CD4-positive, alpha-beta T cell (primary cell): ENCODE measurements at regions not wholly inside any gene's neighbourhood (a gene's known extent, or its start where the extent isn't known, plus 50 kb on each side); places are given as distances from the start of the nearest gene placed in this dataset.

Experiments
- ATAC-seq: fragments of 200-7000 bp; cut with Tn5 transposase; one replicate; pipeline ENCODE4 v1.10.0; 2022; ENCODE audit warnings: mild to moderate bottlenecking; ENCODE audit not compliant: poor library complexity
- CTCF ChIA-PET: fragments of 350-600 bp; sonication (Branson Sonifier 250); formaldehyde crosslinking; loops from one replicate; lab custom pipeline; 2021; ENCODE audit warnings: antibody characterized with exemption, inconsistent platforms; lab: Charles Lee
- POLR2A ChIA-PET: fragments of 350-600 bp; sonication (Branson Sonifier 250); formaldehyde crosslinking; loops from one replicate; lab custom pipeline; 2021; ENCODE audit warnings: antibody characterized with exemption, inconsistent platforms; lab: Charles Lee
- DNase-seq, 14 experiments: peaks; one replicate each; pipeline ENCODE4 v3.0.0-alpha.2; 2013 to 2020; ENCODE audit warnings: mixed read lengths in 2 of 14
- H3K27ac ChIP-seq, 2 donors: one replicate each; pipeline versions ENCODE4 v1.5.1 to v1.7.0; 2013; ENCODE audit warnings: low read length in 2 of 2, low read depth in 1 of 2, mild to moderate bottlenecking in 1 of 2
- H3K27me3 ChIP-seq, 2 experiments: 1 replicate in 1 of 2; 2 replicates in 1 of 2; pipeline versions ENCODE4 v1.6.1 to v1.7.0; 2013; ENCODE audit warnings: low read length in 2 of 2, control low read depth in 1 of 2, mild to moderate bottlenecking in 1 of 2, moderate library complexity in 1 of 2; ENCODE audit not compliant: insufficient read depth in 2 of 2, control insufficient read depth in 1 of 2
- H3K36me3 ChIP-seq: one replicate; pipeline ENCODE4 v1.6.1; 2013; ENCODE audit warnings: low read length, control low read depth; ENCODE audit not compliant: insufficient read depth
- H3K4me1 ChIP-seq: one replicate; pipeline ENCODE4 v1.6.1; 2013; ENCODE audit warnings: low read length, control low read depth; ENCODE audit not compliant: insufficient read depth
- H3K4me3 ChIP-seq: one replicate; pipeline ENCODE4 v1.5.1; 2013; ENCODE audit warnings: mild to moderate bottlenecking, low read length, moderate library complexity
- H3K9me3 ChIP-seq, 2 experiments: 1 replicate in 1 of 2; 2 replicates in 1 of 2; pipeline versions ENCODE4 v1.6.1 to v1.7.0; 2013; ENCODE audit warnings: low read length in 2 of 2, mild to moderate bottlenecking in 2 of 2, control low read depth in 1 of 2, moderate library complexity in 1 of 2; ENCODE audit not compliant: control insufficient read depth in 1 of 2, insufficient read depth in 1 of 2
- H3K27ac Mint-ChIP-seq: one replicate; pipeline ENCODE4 v1.8.0; 2020; ENCODE audit warnings: mixed read lengths
- H3K27me3 Mint-ChIP-seq: one replicate; pipeline ENCODE4 v1.8.0; 2021; ENCODE audit warnings: mixed read lengths
- H3K36me3 Mint-ChIP-seq: one replicate; pipeline ENCODE4 v1.8.0; 2021; ENCODE audit warnings: low read depth, mixed read lengths
- H3K4me1 Mint-ChIP-seq: one replicate; pipeline ENCODE4 v1.8.0; 2021; ENCODE audit warnings: low read depth, mixed read lengths
- H3K4me3 Mint-ChIP-seq: one replicate; pipeline ENCODE4 v1.8.0; 2020; ENCODE audit warnings: mild to moderate bottlenecking, mixed read lengths
- H3K9me3 Mint-ChIP-seq: one replicate; pipeline ENCODE4 v1.8.0; 2020; ENCODE audit warnings: mixed read lengths
- intact Hi-C, 2 experiments: fragments of 100-400 bp; cut with DNase I in 1 of 2; cut with micrococcal nuclease in 1 of 2; formaldehyde crosslinking; loops; one replicate each; pipeline versions ENCODE4 v1.15.1 to v1.9.0; 2023 to 2025; cut with DNase I, micrococcal nuclease
- TF ChIP-seq, protein P1 (sequence below): fragments of 200-600 bp; IDR thresholded peaks from one replicate; pipeline ENCODE4 v1.8.0; 2022; ENCODE audit warnings: antibody characterized with exemption, mild to moderate bottlenecking

DNA sequence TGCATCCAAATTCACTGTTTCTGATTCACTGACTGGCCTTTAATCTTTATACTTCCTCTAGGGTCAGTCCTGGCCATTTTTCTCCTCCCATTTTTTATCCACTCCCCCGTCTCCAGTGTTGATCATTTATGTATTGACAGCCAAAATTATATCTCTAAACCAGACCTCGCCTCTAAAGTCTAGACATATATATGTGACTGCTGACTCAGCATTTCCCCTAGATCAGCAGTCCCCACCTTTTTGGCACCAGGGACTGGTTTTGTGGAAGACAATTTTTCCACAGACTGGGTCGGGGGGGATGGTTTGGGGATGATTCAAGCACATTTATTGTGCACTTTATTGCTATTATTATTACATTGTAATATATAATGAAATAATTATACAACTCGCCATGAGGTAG, 88.3 kb upstream of the DAAM1 start:
- H3K9me3 Mint-ChIP-seq: no peaks in the 10 kb centered on the region
- no peak overlapping the region for H3K27ac Mint-ChIP-seq
- CTCF ChIA-PET: no interaction called here
- no peak overlapping the region for H3K4me3 Mint-ChIP-seq
- H3K4me3 ChIP-seq: no peak overlapping the region
- H3K36me3 Mint-ChIP-seq: no peaks in the 10 kb centered on the region
- no peaks in the 10 kb centered on the region for H3K4me1 ChIP-seq
- no peaks in the 10 kb centered on the region for H3K9me3 ChIP-seq
- intact Hi-C loops: no loop called here
- H3K36me3 ChIP-seq: no peaks in the 10 kb centered on the region
- no peak overlapping the region for H3K27ac ChIP-seq
- TF ChIP-seq, protein P1, sequence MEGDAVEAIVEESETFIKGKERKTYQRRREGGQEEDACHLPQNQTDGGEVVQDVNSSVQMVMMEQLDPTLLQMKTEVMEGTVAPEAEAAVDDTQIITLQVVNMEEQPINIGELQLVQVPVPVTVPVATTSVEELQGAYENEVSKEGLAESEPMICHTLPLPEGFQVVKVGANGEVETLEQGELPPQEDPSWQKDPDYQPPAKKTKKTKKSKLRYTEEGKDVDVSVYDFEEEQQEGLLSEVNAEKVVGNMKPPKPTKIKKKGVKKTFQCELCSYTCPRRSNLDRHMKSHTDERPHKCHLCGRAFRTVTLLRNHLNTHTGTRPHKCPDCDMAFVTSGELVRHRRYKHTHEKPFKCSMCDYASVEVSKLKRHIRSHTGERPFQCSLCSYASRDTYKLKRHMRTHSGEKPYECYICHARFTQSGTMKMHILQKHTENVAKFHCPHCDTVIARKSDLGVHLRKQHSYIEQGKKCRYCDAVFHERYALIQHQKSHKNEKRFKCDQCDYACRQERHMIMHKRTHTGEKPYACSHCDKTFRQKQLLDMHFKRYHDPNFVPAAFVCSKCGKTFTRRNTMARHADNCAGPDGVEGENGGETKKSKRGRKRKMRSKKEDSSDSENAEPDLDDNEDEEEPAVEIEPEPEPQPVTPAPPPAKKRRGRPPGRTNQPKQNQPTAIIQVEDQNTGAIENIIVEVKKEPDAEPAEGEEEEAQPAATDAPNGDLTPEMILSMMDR: no peak
- DNase-seq (no peak), ATAC-seq (no peak)
- peaks cover 3 to 8% of the 10 kb centered on the region in 2 experiments for H3K27me3 ChIP-seq
- peaks cover 21% of the 10 kb centered on the region for H3K27me3 Mint-ChIP-seq
- POLR2A ChIA-PET: no interaction called here
- H3K4me1 Mint-ChIP-seq: no peaks in the 10 kb centered on the region

DNA sequence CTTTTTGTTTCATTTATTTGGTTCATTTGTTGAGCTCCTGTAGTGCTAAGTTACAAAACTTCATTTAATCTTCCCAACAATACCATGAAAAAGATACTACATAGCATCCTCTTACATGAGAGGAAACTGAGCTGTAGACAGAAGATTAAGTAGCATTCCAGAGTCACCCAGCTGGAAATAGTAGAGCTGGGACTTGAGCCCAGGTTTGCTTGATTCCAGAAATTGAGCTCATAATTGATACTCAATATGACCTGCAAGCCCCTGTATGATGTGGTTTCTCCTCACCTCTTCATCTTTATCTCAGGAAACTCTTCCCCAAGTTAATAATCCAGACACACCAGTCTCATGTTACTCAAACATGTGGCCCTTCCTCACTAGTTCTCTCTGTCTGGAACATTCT, 87.0 kb upstream of the DAAM1 start:
- no peak overlapping the region for H3K27ac Mint-ChIP-seq

DNA sequence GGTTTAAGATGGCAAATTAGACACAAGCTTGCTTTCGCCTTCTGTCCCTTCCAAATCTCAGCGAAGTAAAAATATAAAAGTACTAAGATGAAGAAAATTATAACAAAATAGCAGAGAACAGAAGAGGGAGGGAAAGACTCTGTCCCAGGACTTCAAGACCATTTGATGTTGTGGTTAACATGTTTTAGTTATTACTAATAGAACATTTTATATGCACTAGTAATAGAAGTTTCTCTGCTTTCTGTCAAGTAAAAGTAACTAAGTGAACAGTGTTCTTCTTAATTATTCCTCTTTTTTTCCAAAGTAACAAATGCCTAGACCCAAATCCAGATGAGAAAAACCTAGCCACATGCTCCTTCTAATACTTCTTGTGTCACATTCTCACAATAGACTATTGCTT, 85.1 kb upstream of the DAAM1 start:
- no peak for ATAC-seq

More for the DNA sequence above, 87.0 kb upstream of the DAAM1 start:
- H3K9me3 ChIP-seq: no peaks in the 10 kb centered on the region
- peaks cover 19% of the 10 kb centered on the region for H3K27me3 Mint-ChIP-seq
- no peak for DNase-seq
- no peaks in the 10 kb centered on the region for H3K4me1 ChIP-seq
- TF ChIP-seq, protein P1: no peak
- H3K27me3 ChIP-seq: peaks cover 3 to 8% of the 10 kb centered on the region in 2 experiments
- POLR2A ChIA-PET: no interaction called here
- H3K36me3 ChIP-seq: no peaks in the 10 kb centered on the region
- no peaks in the 10 kb centered on the region for H3K36me3 Mint-ChIP-seq
- H3K9me3 Mint-ChIP-seq: no peaks in the 10 kb centered on the region
- no peak overlapping the region for H3K27ac ChIP-seq
- CTCF ChIA-PET: no interaction called here
- no peak overlapping the region for H3K4me3 Mint-ChIP-seq
- no peak overlapping the region for H3K4me3 ChIP-seq
- intact Hi-C loops: no loop called here
- ATAC-seq: no peak
- no peaks in the 10 kb centered on the region for H3K4me1 Mint-ChIP-seq

More for the DNA sequence above, 85.1 kb upstream of the DAAM1 start:
- no peak overlapping the region for H3K4me3 ChIP-seq
- TF ChIP-seq, protein P1: no peak
- no peaks in the 10 kb centered on the region for H3K9me3 ChIP-seq
- ChIA-PET POLR2A (no interaction called here), CTCF (no interaction called here)
- intact Hi-C loops: no loop called here
- H3K27ac ChIP-seq: no peak overlapping the region
- no peak for DNase-seq
- H3K36me3 ChIP-seq: no peaks in the 10 kb centered on the region
- H3K4me1 Mint-ChIP-seq: no peaks in the 10 kb centered on the region
- H3K9me3 Mint-ChIP-seq: no peaks in the 10 kb centered on the region
- no peaks in the 10 kb centered on the region for H3K36me3 Mint-ChIP-seq
- no peak overlapping the region for H3K4me3 Mint-ChIP-seq
- H3K27me3 ChIP-seq: peaks cover 3 to 8% of the 10 kb centered on the region in 2 experiments
- peaks cover 19% of the 10 kb centered on the region for H3K27me3 Mint-ChIP-seq
- H3K27ac Mint-ChIP-seq: no peak overlapping the region
- no peaks in the 10 kb centered on the region for H3K4me1 ChIP-seq
